HG02610 (cell line): ENCODE measurements at regions not wholly inside any gene's neighbourhood (a gene's known extent, or its start where the extent isn't known, plus 50 kb on each side); places are given as distances from the start of the nearest gene placed in this dataset.
"Not testable (repeated sequence)": the region's sequence is repeated elsewhere in the genome, so short reads cannot be mapped to it uniquely, and the experiment has no call there.

Source experiments
- ATAC-seq: cut with Tn5 transposase; IDR thresholded peaks from one replicate; pipeline ENCODE4 v1.9.1; 2021; ENCODE audit warnings: mild to moderate bottlenecking, moderate library complexity; ENCODE audit not compliant: unreplicated experiment

DNA sequence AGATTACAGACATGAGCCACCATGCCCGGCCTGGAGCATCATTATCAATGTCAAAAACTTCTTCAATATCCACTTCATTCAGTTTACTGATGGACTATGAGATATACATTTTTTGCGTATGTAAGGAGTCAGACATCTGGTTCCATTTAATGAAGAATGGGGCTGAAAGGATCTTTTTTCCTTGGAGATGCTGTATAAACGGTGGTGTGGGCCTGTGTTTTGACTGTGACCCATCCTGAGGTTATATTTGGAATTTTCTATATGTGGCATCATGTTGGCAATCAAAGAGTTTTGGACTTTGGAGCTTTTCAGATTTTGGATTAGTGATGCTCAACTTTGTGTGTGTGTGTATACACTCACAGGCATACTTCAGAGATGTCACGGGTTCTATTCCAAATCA, 85.7 kb upstream of the FBXL17 start:
- no peak for ATAC-seq

DNA sequence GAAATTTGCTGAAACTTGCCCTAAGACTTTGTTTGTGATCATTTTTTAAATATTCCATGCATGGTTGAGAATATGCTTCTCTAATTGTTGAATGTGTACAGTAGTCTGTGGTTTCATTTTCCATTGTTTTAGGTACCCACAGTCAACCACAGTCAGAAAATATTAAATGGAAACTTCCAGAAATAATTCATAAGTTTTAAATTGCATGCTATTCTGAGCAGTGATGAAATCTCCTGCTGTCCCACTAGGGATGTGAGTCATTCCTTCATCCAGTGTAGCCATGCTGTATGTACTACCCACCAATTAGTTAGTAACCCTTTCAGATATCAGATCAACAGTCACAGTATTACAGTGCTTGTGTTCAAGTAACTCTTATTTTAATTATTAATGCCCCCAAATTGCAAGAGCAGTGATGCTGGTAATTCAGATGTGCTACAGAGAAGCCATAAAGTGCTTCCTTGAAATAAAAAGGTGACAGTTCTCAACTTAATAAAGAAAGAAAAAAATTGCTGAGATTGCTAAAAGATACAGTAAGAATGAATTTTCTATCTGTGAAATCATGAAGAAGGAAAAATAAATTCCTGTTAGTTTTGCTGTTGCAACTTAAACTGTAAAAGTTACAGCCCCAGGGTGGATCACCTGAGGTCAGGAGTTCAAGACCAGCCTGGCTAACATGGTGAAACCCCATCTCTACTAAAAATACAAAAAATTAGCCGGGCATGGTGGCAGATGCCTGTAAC, 79.9 kb upstream of the FBXL17 start:
- no peak for ATAC-seq

DNA sequence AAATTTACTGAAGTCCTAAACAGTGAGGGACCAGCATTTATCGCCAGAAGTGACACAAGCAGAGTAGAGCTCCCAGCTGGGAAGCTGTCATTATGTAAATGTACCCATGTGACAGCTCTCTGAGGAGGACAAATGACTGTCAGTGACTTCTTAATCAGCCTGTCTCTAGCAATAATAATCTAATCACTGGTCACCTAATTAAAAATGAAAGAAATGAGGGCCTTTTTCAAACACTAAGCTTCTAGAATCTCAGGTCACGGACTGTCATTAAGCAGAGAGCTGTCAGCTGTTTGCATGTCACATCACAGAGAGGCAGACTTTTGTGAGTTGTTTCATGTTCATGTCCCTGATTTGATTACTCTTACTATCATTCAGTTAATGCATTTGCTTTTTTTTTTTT, 77.9 kb upstream of the FBXL17 start:
- no peak for ATAC-seq

DNA sequence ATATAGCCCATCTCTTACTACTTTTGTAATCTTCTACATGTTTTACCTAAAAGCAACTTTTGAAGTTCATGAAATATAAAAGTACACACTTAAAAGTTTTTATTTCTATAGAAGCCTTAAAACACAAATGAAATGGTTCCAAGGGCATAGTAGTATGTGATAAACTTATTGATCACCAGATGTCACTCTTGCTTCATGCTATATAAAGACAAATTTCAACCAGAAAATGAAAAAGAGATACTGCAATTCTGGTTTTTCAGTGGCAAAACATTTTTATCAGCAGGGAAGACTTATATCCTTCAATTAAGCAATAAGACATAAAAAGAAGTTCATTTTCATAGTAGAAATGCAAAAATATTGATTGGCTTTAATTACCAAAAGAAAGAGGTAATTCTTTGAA, 69.4 kb upstream of the FBXL17 start:
- ATAC-seq, result no peak

DNA sequence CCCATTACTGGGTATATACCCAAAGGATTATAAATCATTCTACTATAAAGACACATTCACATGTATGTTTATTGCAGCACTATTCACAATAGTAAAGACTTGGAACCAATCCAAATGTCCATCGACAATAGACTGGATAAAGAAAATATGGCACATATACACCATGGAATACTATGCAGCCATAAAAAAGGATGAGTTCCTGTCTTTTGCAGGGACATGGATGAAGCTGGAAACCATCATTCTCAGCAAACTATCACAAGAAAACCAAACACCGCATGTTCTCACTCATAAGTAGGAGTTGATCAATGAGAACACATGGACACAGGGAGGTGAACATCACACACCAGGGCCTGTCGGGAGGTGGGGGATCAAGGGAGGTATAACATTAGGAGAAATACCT, 62.2 kb upstream of the FBXL17 start:
- ATAC-seq, result not testable (repeated sequence)

DNA sequence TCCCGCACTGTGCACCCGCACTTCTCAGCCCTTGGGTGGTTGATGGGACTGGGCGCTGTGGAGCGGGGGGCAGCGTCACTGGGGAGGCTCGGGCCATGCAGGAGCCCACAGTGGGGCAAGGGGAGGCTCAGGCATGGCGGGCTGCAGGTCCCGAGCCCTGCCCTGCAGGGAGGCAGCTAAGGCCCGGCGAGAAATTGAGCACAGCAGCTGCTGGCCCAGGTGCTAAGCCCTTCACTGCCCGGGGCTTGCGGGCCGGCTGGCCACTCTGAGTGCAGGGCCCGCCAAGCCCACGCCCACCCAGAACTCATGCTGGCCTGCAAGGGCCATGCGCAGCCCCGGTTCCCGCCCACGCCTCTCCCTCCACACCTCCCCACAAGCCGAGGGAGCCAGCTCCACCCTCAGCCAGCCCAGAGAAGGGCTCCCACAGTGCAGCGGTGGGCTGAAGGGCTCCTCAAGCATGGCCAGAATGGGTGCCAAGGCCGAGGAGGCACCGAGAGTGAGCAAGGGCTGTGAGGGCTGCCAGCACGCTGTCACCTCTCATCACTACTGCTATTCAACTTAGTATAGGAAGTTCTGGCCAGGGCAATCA, 60.3 kb upstream of the FBXL17 start:
- not testable (repeated sequence) for ATAC-seq

DNA sequence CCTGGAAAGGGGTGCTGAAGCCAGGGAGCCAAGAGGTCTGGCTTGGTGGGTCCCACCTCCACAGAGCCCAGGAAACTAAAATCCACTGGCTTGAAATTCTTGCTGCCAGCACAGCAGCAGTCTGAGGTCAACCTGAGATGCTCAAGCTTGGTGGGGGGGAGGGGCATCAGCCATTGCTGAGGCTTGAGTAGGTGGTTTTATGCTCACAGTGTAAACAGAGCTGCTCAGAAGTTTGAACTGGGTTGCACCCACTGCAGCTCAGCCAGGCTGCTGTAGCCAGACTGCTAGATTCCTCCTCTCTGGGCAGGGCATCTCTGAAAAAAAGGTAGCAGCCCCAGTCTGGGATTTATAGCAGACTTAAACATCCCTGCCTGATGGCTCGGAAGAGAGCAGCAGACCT, 55.5 kb upstream of the FBXL17 start:
- no peak for ATAC-seq

DNA sequence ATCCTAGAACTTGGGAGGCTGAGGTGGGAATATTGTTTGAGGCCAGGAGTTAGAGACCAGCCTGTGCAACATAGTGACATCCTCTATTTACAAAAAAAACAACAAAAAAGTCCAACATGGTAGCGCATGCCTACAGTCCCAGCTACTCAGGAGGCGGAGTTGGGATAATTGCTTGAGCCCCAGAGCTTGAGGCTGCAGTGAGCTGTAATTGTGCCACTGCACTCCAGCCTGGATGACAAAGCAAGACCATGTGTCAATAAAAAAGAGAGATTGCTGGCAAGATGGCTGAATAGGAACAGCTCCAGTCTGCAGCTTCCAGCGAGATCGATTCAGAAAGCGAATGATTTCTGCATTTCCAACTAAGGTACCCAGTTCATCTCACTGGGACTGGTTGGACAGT, 54.8 kb upstream of the FBXL17 start:
- ATAC-seq, result no peak

DNA sequence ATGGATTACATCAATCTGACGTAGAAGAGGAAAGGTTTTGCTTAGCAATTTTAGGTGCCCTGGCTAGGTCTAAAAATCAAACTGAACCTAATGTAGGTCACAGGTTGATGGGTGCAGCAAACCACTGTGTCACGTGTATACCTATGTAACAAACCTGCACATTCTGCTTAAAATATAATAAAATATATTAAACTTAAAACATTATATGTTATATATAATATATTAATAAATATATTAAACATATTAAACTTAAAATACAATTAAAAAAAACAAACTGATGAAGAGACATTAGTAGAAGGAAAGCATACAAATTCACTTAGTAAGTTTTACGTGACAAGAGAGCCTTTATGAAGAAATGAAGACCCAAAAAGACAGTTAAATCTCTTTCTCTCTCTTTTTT, 51.7 kb upstream of the FBXL17 start:
- ATAC-seq, result no peak

DNA sequence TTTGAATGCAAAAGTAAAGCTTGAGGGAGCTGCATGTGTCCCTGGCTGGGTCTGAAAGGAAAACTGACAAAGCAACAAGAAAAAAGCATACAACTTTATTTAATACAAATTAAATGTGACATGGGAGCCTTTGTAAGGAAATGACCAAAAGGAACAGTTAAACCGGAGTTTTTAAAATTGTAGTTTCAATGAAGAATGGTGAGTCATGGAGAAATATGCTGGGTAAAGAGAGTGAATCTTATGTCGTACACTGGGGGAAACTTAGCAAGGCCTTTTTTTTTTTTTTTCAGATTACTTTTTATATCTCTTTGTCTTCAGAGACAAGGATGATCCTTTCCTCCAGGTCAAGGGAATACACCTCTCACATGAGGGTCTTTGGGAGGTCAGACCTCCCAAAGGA, 50.1 kb upstream of the FBXL17 start:
- ATAC-seq, result no peak
